ACC112 (cell line): ENCODE measurements at regions not wholly inside any gene's neighbourhood (a gene's known extent, or its start where the extent isn't known, plus 50 kb on each side); places are given as distances from the start of the nearest gene placed in this dataset.

Experiments used
- H2AFZ ChIP-seq: fragments of 200-600 bp; sonication (generic); one replicate; pipeline ENCODE4 v1.6.0; 2017; ENCODE audit warnings: antibody characterized with exemption, low read length; ENCODE audit not compliant: unreplicated experiment
- H3K27ac ChIP-seq: fragments of 200-600 bp; sonication (generic); 2 replicates; pipeline ENCODE4 v1.5.1; 2014; ENCODE audit warnings: low read depth, mild to moderate bottlenecking, antibody characterized with exemption, low read length, moderate library complexity
- H3K27me3 ChIP-seq: fragments of 200-600 bp; sonication (generic); 2 replicates; pipeline ENCODE4 v1.6.1; 2014; ENCODE audit warnings: mild to moderate bottlenecking, antibody characterized with exemption, low read length, moderate library complexity, mixed read lengths; ENCODE audit not compliant: insufficient read depth
- H3K36me3 ChIP-seq: fragments of 200-600 bp; sonication (generic); 2 replicates; pipeline ENCODE4 v1.6.1; 2016; ENCODE audit warnings: mild to moderate bottlenecking, antibody characterized with exemption, low read length, moderate library complexity, mixed read lengths; ENCODE audit not compliant: insufficient read depth
- H3K4me1 ChIP-seq: fragments of 200-600 bp; sonication (generic); one replicate; pipeline ENCODE4 v1.6.1; 2016; ENCODE audit warnings: low read length, mixed read lengths; ENCODE audit not compliant: insufficient read depth, unreplicated experiment, control insufficient read depth
- H3K4me3 ChIP-seq: fragments of 200-600 bp; sonication (generic); 2 replicates; pipeline ENCODE4 v1.5.1; 2014; ENCODE audit warnings: mild to moderate bottlenecking, low read depth, low read length
- H3K79me2 ChIP-seq: fragments of 200-600 bp; sonication (generic); one replicate; pipeline ENCODE4 v1.6.0; 2016; ENCODE audit warnings: low read length; ENCODE audit not compliant: control insufficient read depth, unreplicated experiment, insufficient read depth

GRCh38 chr16:59236804-59237458 lies 502.8 kb upstream of the GOT2 start:
- no peak overlapping the region for H2AFZ ChIP-seq
- no peak overlapping the region for H3K4me3 ChIP-seq
- no peaks in the 10 kb centered on the region for H3K27me3 ChIP-seq
- no peak overlapping the region for H3K27ac ChIP-seq
- no peaks in the 10 kb centered on the region for H3K36me3 ChIP-seq
- H3K4me1 ChIP-seq = no peaks in the 10 kb centered on the region
- H3K79me2 ChIP-seq = no peaks in the 10 kb centered on the region

- H3K79me2 ChIP-seq = no peaks in the 10 kb centered on the region
- H3K4me1 ChIP-seq = no peaks in the 10 kb centered on the region
- H3K27ac ChIP-seq = no peak overlapping the region
- no peak overlapping the region for H2AFZ ChIP-seq
- H3K36me3 ChIP-seq = no peaks in the 10 kb centered on the region
- H3K27me3 ChIP-seq = no peaks in the 10 kb centered on the region
- H3K4me3 ChIP-seq = no peak overlapping the region
Measured at GRCh38 chr16:59224401-59224800, 490.3 kb upstream of the GOT2 start.

DNA sequence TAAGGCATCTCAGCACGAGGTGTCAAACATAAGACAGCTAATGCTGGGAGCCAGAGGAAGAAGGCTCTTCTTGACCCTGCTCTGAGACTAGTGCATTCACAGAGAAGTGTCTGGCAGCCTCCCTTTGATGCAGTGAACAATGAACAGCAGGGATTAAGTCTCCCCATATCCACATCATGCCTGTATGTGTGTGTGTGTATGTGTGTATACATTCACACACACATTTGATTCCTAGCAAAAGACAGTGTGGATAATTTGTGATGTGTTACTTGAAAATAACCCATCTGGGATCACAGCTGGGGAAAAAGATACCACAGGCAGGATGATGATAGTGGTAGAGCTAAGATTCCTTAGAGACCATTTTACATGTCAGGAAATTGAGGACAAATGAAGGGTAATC lies 485.9 kb upstream of the GOT2 start:
- H3K27me3 ChIP-seq = no peaks in the 10 kb centered on the region
- no peaks in the 10 kb centered on the region for H3K4me1 ChIP-seq
- H3K36me3 ChIP-seq = no peaks in the 10 kb centered on the region
- H2AFZ ChIP-seq = no peak overlapping the region
- H3K27ac ChIP-seq = no peak overlapping the region
- no peaks in the 10 kb centered on the region for H3K79me2 ChIP-seq
- H3K4me3 ChIP-seq = no peak overlapping the region

GRCh38 chr16:59216291-59216690 lies 482.2 kb upstream of the GOT2 start:
- no peaks in the 10 kb centered on the region for H3K36me3 ChIP-seq
- H3K79me2 ChIP-seq = no peaks in the 10 kb centered on the region
- no peak overlapping the region for H2AFZ ChIP-seq

DNA sequence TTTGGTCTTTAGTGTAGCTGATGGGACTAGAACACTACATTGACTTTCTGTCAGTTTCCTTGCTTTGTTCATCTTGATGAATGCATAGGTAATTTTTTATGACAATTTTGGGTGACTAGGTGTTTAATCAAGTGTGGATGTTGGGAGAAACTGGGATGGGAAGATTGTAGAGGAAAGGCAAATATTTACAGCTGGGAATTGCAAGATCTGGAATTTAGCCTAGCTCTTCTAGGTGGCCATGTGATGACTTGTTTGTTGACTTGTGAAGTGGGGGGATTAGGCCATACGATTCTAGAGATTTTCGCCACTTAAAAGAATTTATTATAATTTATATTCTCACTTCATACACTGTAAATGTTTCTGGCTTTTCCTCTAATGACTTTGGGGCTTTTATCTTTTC lies 480.3 kb upstream of the GOT2 start:
- Histone ChIP-seq H3K27ac (no peak overlapping the region), H3K36me3 (no peaks in the 10 kb centered on the region), H3K4me1 (no peaks in the 10 kb centered on the region), H3K79me2 (no peaks in the 10 kb centered on the region), H3K4me3 (no peak overlapping the region), H2AFZ (no peak overlapping the region), H3K27me3 (no peaks in the 10 kb centered on the region)

More at GRCh38 chr16:59216291-59216690, 482.2 kb upstream of the GOT2 start:
- no peak overlapping the region for H3K27ac ChIP-seq
- no peaks in the 10 kb centered on the region for H3K4me1 ChIP-seq
- no peaks in the 10 kb centered on the region for H3K27me3 ChIP-seq
- no peak overlapping the region for H3K4me3 ChIP-seq

DNA sequence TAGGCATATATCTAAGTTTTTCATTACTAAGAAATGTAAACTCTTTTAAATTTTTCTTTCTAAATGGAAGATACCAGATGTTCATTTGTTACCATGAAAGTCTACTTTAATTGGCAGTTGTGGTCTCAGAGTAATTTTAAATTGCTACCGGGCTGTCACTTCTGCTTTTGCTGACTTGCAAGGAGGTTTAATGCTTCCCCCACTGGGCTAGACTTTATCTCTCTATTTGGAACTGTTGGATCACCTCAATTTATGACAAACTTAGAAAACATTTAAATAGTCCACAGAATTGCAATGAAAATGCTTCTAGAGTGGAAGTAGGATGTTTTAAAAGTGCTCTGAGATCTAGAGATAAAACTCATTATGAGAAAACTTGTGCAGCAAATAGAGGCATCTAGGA lies 479.8 kb upstream of the GOT2 start:
- no peak overlapping the region for H2AFZ ChIP-seq
- H3K79me2 ChIP-seq = no peaks in the 10 kb centered on the region
- H3K27me3 ChIP-seq = no peaks in the 10 kb centered on the region
- H3K27ac ChIP-seq = no peak overlapping the region
- no peaks in the 10 kb centered on the region for H3K36me3 ChIP-seq
- no peaks in the 10 kb centered on the region for H3K4me1 ChIP-seq
- no peak overlapping the region for H3K4me3 ChIP-seq

DNA sequence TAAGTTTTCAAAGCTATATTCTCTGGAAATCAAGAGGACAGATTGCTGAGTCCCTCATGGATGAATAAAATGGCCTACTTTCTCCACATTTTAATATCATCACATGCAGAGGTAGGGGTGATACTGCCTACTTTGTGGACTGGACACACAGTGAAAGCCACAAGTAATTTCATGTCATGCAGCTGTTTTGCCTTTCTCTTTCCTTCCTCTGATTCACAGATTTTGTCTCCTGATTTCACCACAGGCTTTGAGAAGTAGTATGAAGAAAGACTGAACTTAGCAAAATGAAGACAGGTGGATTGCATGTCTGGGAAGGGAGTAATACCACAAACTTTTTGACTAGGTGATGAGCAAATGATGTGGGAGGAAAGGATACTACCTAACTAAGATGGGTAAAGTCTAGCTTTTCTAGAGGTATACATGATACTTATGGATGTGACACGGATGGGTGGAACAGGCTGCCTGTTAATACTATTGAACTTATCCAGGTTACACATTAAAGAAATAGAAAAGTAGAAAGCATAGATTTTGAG lies 478.4 kb upstream of the GOT2 start:
- Histone ChIP-seq H3K79me2 (no peaks in the 10 kb centered on the region), H3K36me3 (no peaks in the 10 kb centered on the region), H3K4me1 (no peaks in the 10 kb centered on the region), H3K27ac (no peak overlapping the region), H3K27me3 (no peaks in the 10 kb centered on the region), H2AFZ (no peak overlapping the region), H3K4me3 (no peak overlapping the region)

DNA sequence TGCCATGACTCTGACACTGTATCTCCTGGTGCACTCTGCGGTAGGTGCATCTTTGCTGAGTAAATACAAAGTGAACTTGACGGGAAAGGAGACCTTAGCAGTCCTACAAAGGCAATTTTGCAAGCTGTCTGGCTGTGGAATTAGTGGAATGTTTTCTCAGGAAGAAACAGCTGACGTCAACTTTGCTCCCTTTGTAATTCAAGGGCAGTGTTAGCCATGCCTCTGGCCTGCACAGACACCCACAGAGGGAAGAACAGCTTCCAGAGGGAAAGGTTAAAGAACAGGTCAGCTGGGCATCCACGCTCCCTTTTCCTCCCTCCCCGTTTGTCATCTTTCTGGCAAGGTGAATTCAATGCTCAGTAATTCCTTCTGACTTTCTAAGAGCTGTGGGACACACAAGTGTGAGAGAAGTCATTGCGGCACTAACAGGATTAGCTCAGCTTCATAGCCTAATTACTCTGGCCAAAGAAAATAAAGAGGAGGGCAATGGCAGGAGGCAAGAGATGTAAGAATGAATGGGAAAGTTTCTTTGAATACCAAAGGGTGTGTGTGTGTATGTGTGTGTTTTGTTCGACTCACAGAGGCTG lies 476.9 kb upstream of the GOT2 start:
- H2AFZ ChIP-seq = no peak overlapping the region
- no peaks in the 10 kb centered on the region for H3K79me2 ChIP-seq
- H3K4me3 ChIP-seq = no peak overlapping the region
- no peak overlapping the region for H3K27ac ChIP-seq
- H3K27me3 ChIP-seq = no peaks in the 10 kb centered on the region
- no peaks in the 10 kb centered on the region for H3K36me3 ChIP-seq
- H3K4me1 ChIP-seq = no peaks in the 10 kb centered on the region

DNA sequence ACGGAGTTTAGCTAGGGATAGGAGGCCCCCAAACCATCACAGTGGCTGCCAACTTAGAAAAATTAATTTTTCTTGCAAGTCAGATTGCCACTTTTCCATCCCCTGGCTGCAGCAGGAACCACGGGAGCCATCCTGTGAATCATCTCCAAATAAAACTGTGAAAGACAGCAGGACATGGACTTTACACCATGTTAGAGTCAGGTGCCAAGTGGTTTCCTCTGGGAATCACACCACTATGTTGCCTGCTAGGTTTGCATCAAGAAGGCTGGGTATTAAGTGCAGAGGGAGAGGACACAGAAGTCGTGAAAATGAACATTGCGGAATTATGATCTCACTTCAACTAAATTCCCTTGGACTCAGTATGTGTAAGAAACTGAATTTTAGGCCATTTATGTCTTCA lies 471.3 kb upstream of the GOT2 start:
- Histone ChIP-seq H3K36me3 (no peaks in the 10 kb centered on the region), H3K27ac (no peak overlapping the region), H3K4me1 (no peaks in the 10 kb centered on the region), H3K27me3 (no peaks in the 10 kb centered on the region), H3K4me3 (no peak overlapping the region), H2AFZ (no peak overlapping the region), H3K79me2 (no peaks in the 10 kb centered on the region)

DNA sequence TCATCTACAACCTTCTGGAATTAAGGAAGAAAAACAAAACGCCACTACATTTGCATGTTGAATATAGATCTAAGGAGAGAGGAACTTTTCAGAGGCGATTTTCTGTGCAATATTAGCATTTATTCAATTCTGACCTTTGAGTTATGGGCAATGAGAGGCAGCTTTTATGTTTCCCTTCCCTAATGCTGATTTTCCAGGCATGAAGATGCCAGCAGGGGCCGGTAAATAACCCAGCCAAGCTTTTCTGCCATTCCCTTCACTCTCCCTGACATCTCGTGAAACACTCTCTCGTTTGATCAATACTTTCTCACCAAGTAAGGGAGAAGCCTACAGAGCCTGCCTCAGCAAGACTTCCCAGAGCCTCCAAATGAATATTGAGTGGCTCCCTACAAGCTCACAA lies 470.5 kb upstream of the GOT2 start:
- Histone ChIP-seq H3K27ac (no peak overlapping the region), H2AFZ (no peak overlapping the region)

GRCh38 chr16:59202233-59202862 lies 468.2 kb upstream of the GOT2 start:
- Histone ChIP-seq H3K27ac (no peak overlapping the region), H2AFZ (no peak overlapping the region), H3K36me3 (no peaks in the 10 kb centered on the region), H3K79me2 (no peaks in the 10 kb centered on the region), H3K27me3 (no peaks in the 10 kb centered on the region), H3K4me1 (no peaks in the 10 kb centered on the region), H3K4me3 (no peak overlapping the region)

More for the DNA sequence above, 470.5 kb upstream of the GOT2 start:
- Histone ChIP-seq H3K4me1 (no peaks in the 10 kb centered on the region), H3K27me3 (no peaks in the 10 kb centered on the region), H3K4me3 (no peak overlapping the region), H3K79me2 (no peaks in the 10 kb centered on the region), H3K36me3 (no peaks in the 10 kb centered on the region)
